HK-2 (cell line): ENCODE measurements at regions not wholly inside any gene's neighbourhood (a gene's known extent, or its start where the extent isn't known, plus 50 kb on each side); places are given as distances from the start of the nearest gene placed in this dataset.

Experiments
- DNase-seq: peaks from one replicate; pipeline ENCODE4 v3.0.0-alpha.2; 2018; ENCODE audit not compliant: unreplicated experiment

DNA sequence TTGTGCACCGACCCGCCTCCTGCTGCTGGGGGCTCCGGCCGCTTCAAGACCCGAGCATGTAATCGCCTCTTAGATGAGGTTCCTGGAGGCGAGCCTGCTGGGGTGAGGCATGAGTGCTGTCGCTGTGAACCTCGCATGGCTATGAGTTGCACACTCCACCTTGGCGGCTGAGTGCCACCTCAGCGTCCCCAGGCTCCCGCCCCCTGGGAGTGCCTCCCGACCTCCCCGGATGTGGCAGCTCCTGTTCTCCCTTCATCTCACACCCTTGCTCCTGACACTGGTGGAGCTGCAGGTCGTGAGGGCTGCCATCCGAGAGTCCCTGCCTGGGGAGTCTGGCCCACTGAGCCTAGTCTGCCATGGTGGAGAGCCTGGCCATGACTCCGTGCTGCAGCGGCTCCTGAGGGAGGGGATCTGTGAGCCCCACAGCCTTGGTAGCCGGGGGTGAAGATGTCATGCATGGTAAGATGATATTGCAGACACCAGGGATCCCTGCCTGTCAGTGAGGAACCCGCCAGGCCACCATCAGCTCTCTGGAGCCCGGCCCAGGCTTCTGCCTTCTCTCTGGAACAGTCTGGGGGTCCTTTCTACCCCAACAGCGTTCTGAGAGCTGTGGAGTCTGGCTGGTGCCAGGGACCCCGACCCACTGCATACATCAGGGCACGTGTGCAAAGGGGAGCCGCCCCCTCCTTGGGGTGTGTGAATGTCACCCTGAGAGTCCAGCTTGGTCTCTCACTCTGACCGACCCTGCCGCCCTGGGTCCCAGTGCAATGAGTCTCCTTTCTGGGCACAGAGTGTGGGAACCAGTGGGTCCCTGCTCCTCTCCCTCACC, 61.6 kb upstream of the HS6ST1 start:
- DNase-seq = no peak

DNA sequence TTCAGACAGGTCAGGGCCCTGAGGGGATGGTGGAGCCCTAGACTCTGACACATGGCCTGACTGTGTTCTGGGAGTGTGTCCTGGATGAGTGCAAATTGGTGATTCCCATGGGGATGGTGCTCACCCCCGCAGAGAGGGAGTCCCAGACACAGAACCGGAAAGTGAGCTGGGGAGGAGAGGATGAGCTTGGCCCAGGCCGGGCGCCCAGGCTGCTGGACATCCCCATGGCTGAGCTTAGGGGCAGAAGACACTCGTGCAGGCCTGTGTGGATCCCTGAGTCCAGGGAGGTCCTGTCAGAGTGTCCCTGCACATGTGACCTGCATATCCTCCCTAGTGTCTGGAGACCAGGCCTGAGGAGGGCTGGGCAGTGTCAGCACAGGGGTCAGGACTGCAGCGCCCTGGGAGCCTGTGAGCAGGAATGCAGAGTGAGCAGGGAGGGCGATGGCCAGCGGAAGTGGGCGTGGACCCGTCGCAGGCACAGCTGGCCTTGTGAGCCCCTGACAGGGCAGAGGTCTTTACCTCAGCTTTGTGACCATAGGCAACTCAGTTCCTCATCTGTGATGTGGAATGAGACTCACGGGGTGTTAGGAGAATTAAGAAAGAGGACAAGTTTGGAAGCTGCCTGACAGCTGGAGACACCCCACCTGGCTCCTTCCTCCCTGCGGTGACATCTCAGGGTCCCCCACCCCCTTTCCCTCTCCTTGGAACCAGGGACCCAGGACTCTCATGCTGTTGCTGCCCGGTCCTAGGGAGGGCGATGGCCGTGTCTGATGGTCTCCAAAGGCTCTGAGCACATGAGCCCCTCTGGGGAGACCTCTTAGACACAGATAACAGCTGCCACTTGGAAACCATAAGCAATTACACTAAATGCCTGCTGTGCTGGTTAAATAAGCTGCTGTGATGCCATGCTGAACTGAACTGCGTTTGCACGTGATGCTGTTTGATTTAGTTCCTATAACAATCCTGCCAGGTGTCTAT, 62.6 kb upstream of the HS6ST1 start:
- DNase-seq = no peak

DNA sequence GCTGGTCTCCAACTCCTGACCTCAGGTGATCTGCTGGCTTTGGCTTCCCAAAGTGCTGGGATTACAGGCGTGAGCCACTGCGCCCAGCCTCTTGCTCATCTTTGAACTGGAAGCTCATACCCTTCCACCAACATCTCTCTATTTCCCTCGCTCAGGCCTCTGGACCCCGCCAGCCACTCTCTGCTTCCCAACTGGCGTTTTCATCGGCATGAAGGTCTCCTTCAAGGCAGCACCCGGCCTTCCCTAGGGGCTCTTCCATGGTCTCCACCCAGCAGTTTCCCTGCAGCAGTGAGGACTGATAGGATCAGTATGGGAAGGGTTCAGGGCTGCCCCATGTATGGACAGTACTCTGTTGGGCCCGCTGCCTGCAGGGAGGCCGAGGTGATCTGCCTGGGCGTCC, 65.8 kb upstream of the HS6ST1 start:
- DNase-seq = no peak

DNA sequence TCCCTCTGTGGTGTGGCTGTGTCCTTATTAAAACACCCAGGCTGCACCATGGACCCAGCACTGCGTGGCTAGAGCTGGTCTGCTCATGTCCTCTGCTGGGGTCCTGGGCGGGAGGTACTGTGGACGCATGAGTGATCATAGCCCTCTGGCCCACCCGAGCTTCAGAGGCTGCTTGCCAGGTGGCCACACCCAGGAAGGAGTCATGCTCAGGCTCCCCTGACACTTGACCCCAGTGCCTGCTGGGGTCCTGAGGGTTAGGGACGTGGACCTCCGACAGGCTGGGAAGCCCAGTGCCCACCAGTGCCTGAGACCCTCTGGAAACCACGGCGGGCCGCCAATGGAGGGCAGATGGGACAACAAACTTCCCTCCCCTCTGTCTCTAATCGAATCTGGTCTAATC, 66.3 kb upstream of the HS6ST1 start:
- no peak for DNase-seq

GRCh38 chr2:128385365-128385764, 66.7 kb upstream of the HS6ST1 start:
- no peak for DNase-seq

DNA sequence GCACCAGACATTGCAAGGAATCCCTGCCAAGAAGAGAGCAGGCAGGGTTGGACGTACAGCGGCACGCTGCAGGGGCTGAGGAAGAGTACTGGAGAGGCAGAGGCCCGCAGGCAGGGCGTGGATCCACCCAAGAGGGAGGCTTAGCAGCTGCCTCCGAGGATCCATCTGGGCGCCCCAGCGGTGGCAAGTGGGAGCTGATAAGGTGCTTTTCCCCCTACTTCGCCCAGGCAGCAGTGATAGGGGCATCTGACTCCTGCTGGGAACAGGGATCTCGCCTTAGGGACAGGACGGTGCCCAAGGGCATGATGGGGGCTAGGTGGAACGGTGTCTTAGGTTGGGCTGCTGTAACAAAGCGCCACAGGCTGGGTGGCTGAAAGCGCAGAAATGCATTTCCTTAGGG, 67.4 kb upstream of the HS6ST1 start:
- no peak for DNase-seq

DNA sequence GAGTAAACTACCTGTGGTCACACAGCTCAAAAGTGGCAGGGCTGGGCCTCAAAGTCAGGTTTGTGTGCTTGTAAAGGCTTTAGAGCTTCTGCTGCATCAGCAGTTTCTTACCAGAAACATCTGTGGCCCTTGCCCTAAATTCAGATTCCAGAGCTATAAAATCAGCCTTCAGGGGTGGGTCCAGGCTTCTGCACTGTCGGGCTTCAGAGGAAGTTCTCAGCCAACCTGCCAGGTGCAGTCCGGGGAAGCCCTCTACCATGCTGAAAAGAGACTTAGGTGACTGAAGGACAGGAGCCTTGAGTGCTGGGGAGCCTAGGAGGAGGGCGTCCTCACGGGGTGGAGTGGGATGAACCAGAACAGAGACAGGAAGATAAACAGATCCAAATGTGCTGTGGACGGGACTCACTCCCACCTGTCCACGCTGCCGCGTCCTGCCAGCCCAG, 69.9 kb upstream of the HS6ST1 start:
- no peak for DNase-seq

GRCh38 chr2:128389388-128390086, 70.9 kb upstream of the HS6ST1 start:
- no peak for DNase-seq

- no peak for DNase-seq
Observed at GRCh38 chr2:128390256-128390990, 71.8 kb upstream of the HS6ST1 start.

- DNase-seq = no peak
Observed at GRCh38 chr2:128390991-128391630, 72.4 kb upstream of the HS6ST1 start.

DNA sequence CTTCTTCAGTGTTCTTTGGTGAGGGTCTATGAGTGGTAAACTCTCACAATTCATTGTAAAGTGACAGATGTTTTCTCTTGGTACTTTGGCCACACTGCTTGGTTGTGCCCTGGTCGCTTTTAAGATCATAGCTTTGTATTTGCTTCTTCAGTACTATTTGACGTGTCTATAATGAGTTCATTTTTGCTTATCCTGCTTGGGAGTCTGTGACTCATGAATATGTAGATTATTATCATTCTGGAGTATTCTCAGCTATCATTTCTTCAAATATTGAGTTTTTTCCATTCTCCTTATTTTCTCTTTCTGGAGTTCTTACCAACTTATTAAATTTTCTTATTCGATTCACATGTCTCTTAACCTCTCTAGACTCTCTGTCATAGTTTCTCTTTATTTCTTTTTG, 73.0 kb upstream of the HS6ST1 start:
- DNase-seq = no peak

DNA sequence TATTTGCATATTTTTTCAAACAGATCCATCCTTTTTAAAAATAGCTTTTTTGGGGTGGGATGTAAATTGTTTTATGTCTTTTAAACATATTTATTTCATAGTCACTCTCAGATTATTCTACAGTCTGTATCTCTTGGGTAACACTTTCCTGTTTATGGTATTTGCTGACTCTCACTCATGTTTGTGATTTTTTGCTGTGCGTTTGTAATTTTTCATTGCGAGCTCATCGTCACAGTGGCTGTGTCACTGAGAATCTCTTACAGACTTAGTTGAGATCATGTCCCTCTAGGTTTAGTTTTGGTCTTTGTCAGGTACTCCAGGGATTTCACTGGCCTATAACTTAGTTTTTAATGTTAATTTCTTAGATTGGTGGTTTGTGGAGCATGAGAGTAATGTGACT, 73.5 kb upstream of the HS6ST1 start:
- no peak for DNase-seq

DNA sequence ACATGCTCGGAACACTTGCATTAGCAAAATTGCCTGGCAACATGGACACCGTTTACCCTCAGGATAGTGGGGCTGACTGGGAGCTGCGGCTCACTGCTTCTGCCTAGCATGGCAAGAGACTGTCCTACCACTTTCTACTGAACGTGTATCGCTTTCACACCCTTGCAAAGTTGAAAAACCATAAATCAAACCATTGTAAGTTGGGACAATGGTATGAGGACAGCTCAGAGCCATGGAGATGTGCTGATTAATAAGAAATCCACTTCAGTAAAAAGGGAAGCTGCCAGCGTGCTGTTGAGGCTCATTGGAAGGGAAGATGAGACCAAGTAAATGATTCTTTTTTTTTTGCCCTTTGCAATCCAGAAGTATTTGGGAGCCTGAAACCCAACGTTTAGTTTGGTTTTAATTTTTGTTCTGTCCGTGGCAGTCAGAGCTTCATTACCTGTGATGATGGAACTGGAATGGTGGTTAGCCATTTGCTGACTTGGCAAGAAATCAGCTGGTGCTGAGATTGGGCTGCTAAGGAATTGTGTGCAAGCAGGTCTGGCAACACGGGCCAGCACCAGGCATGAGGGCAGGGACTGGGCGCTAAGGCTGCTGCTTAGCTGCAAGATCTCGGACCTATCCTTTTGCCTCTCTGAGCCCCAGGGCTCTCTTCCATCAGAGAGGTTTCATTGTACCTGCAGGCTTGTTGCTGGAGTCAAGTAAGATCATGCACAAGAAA, 75.5 kb upstream of the HS6ST1 start:
- no peak for DNase-seq

- no peak for DNase-seq
Observed at GRCh38 chr2:128395196-128395595, 76.5 kb upstream of the HS6ST1 start.

DNA sequence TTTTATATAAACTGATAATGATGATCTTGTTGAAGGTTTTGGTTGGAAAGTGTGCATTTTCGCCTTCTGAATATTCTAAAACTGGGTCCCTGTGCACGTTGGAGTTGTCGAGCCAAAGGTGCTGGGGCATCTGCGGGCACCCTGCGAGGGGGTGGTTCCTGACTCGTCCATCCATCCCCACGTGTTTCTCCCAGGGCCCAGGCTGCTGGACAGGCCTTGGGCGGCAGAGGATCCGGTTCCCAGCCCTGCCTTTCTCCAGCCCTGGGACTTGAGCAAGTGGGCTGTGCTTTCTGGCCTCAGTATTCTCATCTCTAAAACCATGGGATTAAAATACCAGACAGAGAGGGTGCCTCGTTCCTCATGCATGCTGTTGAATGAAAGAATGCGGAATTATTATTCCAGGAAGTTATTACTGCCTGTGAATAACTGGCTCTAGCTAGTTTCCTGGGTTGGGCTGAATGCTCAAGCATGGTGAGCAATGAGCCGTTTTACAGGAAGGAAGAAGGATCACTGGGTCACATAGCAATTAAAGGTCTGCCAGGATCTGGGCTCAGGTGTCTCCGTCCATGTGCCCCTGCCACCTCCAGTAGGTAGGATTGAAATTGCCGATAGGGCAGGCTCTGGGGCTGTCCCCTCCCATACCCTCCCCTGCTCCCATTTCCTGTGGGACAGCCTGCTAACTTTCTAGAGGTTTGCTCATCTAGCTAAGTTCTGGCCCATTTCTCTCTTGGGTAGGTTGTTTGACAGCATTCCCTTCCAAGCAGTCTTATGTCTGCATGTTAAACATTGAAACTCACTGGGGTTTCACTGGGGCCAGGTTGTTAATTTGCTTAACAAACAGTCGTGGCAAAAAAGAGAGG, 77.2 kb upstream of the HS6ST1 start:
- no peak for DNase-seq

DNA sequence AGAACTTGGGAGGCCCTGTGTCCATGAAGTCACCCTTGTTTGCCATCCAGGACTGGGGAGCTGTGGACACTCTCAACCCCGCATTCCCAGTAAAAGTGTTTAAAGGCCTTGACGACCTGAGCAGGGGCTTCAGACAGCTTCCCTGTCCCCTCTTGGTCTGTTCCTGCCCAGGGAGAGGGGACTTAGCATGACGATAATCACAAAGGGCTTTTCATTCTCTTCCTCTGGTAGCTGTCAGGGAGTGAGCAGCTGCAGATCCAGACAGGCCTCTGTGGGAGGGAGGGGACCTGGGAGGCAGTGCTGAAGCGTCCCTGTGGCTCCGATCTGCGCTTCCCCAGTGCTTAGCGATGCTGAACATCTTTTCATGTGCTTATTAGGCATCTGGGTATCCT, 77.8 kb upstream of the HS6ST1 start:
- DNase-seq = no peak

DNA sequence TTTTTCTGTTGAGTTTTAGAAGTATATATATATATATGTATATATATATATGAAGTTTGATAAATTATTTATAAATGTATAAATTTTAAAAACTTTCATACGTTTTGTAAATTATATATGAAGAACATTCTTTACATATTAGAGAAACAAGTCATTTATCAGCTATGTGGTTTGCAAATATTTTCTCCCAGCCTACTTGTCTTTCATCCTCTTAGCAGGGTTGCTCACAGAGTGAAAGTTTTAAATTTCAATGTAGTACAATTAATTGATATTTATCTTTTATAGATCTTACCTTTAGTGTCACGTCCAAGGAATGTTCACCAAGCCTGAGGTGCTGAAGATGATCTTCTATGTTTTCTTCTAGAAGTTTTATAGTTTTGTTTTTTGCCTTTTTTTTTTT, 78.3 kb upstream of the HS6ST1 start:
- DNase-seq = no peak

GRCh38 chr2:128399256-128399655, 80.6 kb upstream of the HS6ST1 start:
- DNase-seq = no peak

DNA sequence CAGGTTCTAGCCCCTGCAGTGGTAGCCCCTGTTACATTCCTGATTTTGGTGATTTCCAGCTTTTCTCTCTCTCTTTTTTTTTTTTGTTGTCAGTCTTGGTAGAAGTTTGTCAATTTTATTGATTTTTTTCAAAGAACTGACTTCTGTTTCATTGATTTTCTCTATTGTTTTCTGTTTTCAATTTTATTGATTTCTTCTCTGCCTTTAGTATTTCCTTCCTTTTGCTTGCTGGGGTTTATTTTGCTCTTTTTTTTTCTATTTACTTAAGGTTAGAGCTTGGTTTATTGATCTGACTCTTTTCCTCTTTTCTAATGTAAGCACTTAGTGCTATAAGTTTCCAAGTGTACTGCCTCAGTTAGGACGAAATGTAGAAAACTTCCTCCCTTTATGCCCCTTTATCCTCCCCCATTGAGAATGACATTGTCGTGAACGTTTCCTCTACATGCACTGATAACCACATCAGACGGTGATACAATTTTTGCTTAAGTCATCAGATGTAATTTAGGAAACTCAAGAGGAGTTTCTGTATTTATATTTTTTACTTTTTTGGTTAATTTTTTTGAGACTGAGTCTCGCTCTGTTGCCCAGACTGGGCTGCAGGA, 81.1 kb upstream of the HS6ST1 start:
- DNase-seq = no peak
